HepG2 (cell line): ENCODE measurements at regions not wholly inside any gene's neighbourhood (a gene's known extent, or its start where the extent isn't known, plus 50 kb on each side); places are given as distances from the start of the nearest gene placed in this dataset.
"Not testable (repeated sequence)": the region's sequence is repeated elsewhere in the genome, so short reads cannot be mapped to it uniquely, and the experiment has no call there.

Experiments
- ATAC-seq: fragments of 200-7000 bp; cut with Tn5 transposase; 3 replicates; pipeline ENCODE4 v1.9.1; 2020; ENCODE audit warnings: mild to moderate bottlenecking, moderate library complexity
- BruUV-seq: library from RNA; stranded (reverse); fragments of 400-500 nt; replicated peaks from 2 replicates; lab custom pipeline; 2021; lab: Mats Ljungman, UMichigan
- CTCF ChIA-PET: fragments of 300-600 bp; formaldehyde crosslinking; extraction: SDS; loops from one replicate; lab custom pipeline; 2021; ENCODE audit warnings: low total read pairs, inconsistent platforms, low intra/inter-chr PET ratio; lab: Yijun Ruan, JAX
- POLR2A ChIA-PET: fragments of 350-600 bp; sonication (Branson Sonifier 250); formaldehyde crosslinking; loops from one replicate; lab custom pipeline; 2020; ENCODE audit warnings: antibody characterized with exemption, inconsistent platforms; lab: Yijun Ruan, JAX
- DNase-seq: peaks from one replicate; pipeline ENCODE4 v3.0.0-alpha.2; 2015; ENCODE audit warnings: low spot score
- FAIRE-seq: peaks from 3 replicates; lab custom pipeline; 2011; peaks lifted over from hg19 to GRCh38; lab: Jason Lieb, UNC
- H2AFZ ChIP-seq: one replicate; pipeline ENCODE4 v1.6.1; 2011; ENCODE audit warnings: low read length, inconsistent platforms
- H3K27ac ChIP-seq: fragments of 300-600 bp; 3 replicates; pipeline ENCODE4 v1.8.0; 2011; ENCODE audit warnings: mixed run types, mild to moderate bottlenecking, mixed read lengths, low read length, inconsistent platforms; ENCODE audit not compliant: insufficient read depth; ENCODE audit errors: extremely low read length
- H3K27me3 ChIP-seq, 2 experiments: fragments of 200-600 bp in 1 of 2; 2 replicates in 1 of 2; 3 replicates in 1 of 2; pipeline versions ENCODE4 v1.6.0 to v1.8.0; 2011; ENCODE audit warnings: low read length in 2 of 2, mild to moderate bottlenecking in 2 of 2, moderate library complexity in 2 of 2, inconsistent platforms in 1 of 2; ENCODE audit not compliant: insufficient read depth in 2 of 2, control insufficient read depth in 1 of 2
- H3K36me3 ChIP-seq, 2 experiments: fragments of 200-600 bp in 1 of 2; replicated peaks in 1 of 2; 2 replicates in 1 of 2; 3 replicates in 1 of 2; pipeline versions ENCODE4 v1.5.1 to v1.8.0; 2011; ENCODE audit warnings: low read length in 2 of 2, inconsistent platforms in 1 of 2; ENCODE audit not compliant: insufficient read depth in 2 of 2, control insufficient read depth in 1 of 2
- H3K4me1 ChIP-seq: 2 replicates; pipeline ENCODE4 v1.5.1; 2012; ENCODE audit warnings: low read length, inconsistent platforms; ENCODE audit not compliant: insufficient read depth
- H3K4me2 ChIP-seq: 2 replicates; pipeline ENCODE4 v1.6.0; 2011; ENCODE audit warnings: low read depth, low read length, inconsistent platforms
- H3K4me3 ChIP-seq, 3 experiments: fragments of 200-600 bp in 1 of 3; sonication (generic), shearing (Covaris generic) in 1 of 3; replicated peaks in 1 of 3; 2 replicates each; pipeline ENCODE4 v1.5.1; 2011 to 2016; ENCODE audit warnings: low read length in 3 of 3, inconsistent platforms in 2 of 3, low read depth in 2 of 3, mild to moderate bottlenecking in 2 of 3, control low read depth in 1 of 3, mixed read lengths in 1 of 3; ENCODE audit not compliant: insufficient read depth in 1 of 3
- H3K79me2 ChIP-seq: one replicate; pipeline ENCODE4 v1.6.1; 2011; ENCODE audit warnings: low read length, inconsistent platforms; ENCODE audit not compliant: insufficient read depth
- H3K9ac ChIP-seq: 2 replicates; pipeline ENCODE4 v1.6.0; 2011; ENCODE audit warnings: mild to moderate bottlenecking, low read depth, low read length, inconsistent platforms; ENCODE audit not compliant: insufficient read depth
- H3K9me3 ChIP-seq: 2 replicates; pipeline ENCODE4 v1.5.1; 2012; ENCODE audit warnings: mild to moderate bottlenecking, low read length
- H4K20me1 ChIP-seq: 2 replicates; pipeline ENCODE4 v1.6.0; 2011; ENCODE audit warnings: inconsistent platforms, mild to moderate bottlenecking, low read length, moderate library complexity; ENCODE audit not compliant: insufficient read depth
- ARNT ChIP-seq: fragments of 450-650 bp; IDR thresholded peaks from 2 replicates; pipeline ENCODE4 v1.6.1; 2017
- BRCA1 ChIP-seq: sonication (generic); formaldehyde crosslinking; IDR thresholded peaks from 2 replicates; pipeline ENCODE4 v1.4.0; 2020; ENCODE audit warnings: missing genetic modification reagents
- CEBPB ChIP-seq: IDR thresholded peaks from 2 replicates; pipeline ENCODE4 v1.6.1; 2011; ENCODE audit warnings: low read depth, low read length, improper control_type of control experiment, borderline replicate concordance
- CHD4 ChIP-seq: fragments of 200-600 bp; sonication (generic); IDR thresholded peaks from 2 replicates; pipeline ENCODE4 v1.7.0; 2017; ENCODE audit warnings: mild to moderate bottlenecking, low read length, borderline replicate concordance
- HOXD1 ChIP-seq: sonication (generic); formaldehyde crosslinking; IDR thresholded peaks from 2 replicates; pipeline ENCODE4 v1.5.0; 2020; ENCODE audit warnings: missing genetic modification reagents
- KDM2A ChIP-seq: sonication (generic); formaldehyde crosslinking; IDR thresholded peaks from 2 replicates; pipeline ENCODE4 v1.4.0; 2020; ENCODE audit warnings: low read depth, missing genetic modification reagents, borderline replicate concordance
- MIER3 ChIP-seq: IDR thresholded peaks from 2 replicates; pipeline ENCODE4 v1.6.1; 2016; ENCODE audit warnings: missing compliant biosample characterization, borderline replicate concordance
- REPIN1 ChIP-seq: sonication (generic); formaldehyde crosslinking; IDR thresholded peaks from 2 replicates; pipeline ENCODE4 v1.8.0; 2022; ENCODE audit warnings: missing genetic modification reagents, low read depth, mild to moderate bottlenecking, borderline replicate concordance
- WIZ ChIP-seq: sonication (generic); formaldehyde crosslinking; IDR thresholded peaks from 2 replicates; pipeline ENCODE4 v1.5.1; 2020; ENCODE audit warnings: mild to moderate bottlenecking, missing genetic modification reagents
- ZFX ChIP-seq: sonication (generic); formaldehyde crosslinking; IDR thresholded peaks from 2 replicates; pipeline ENCODE4 v1.4.0; 2020; ENCODE audit warnings: mild to moderate bottlenecking, low read depth, missing genetic modification reagents, moderate library complexity
- ZNF451 ChIP-seq: sonication (generic); formaldehyde crosslinking; IDR thresholded peaks from 2 replicates; pipeline ENCODE4 v1.5.0; 2020; ENCODE audit warnings: mild to moderate bottlenecking, missing genetic modification reagents
- ZSCAN25 ChIP-seq: sonication (generic); formaldehyde crosslinking; IDR thresholded peaks from 2 replicates; pipeline ENCODE4 v1.8.0; 2022; ENCODE audit warnings: mild to moderate bottlenecking, missing genetic modification reagents
- WGBS: methylation state at CpG from one replicate; pipeline ENCODE4 v1.1.6; 2017; ENCODE audit warnings: low lambda C conversion rate; 5-methylcytosine and 5-hydroxymethylcytosine counted together
- in situ Hi-C: cut with HindIII; loops from 2 replicates; pipeline ENCODE4 v1.10.0; 2017; ENCODE audit warnings: low pct_unique_long_range_greater_than_20kb; ENCODE audit not compliant: extremely low pct_ligation_motif_present
- intact Hi-C: fragments of 100-400 bp; cut with micrococcal nuclease; formaldehyde crosslinking; loops from one replicate; pipeline ENCODE4 v1.10.0; 2022; ENCODE audit not compliant: unreplicated experiment

GRCh38 chr15:79570004-79570403 is 137.9 kb downstream of the MINAR1 start:
- Histone ChIP-seq H4K20me1 (no peaks in the 10 kb centered on the region), H3K36me3 (no peaks in the 10 kb centered on the region), H3K9ac (no peak overlapping the region), H3K79me2 (no peaks in the 10 kb centered on the region), H3K4me1 (no peaks in the 10 kb centered on the region), H3K4me3 (no peak overlapping the region), H3K27ac (no peak overlapping the region), H2AFZ (no peak overlapping the region), H3K9me3 (no peaks in the 10 kb centered on the region), H3K27me3 (no peaks in the 10 kb centered on the region; a peak in 1 of 5 replicates), H3K4me2 (no peak overlapping the region)
- in situ Hi-C loops (no loop called here), intact Hi-C loops (no loop called here)
- ChIA-PET CTCF (no interaction called here), POLR2A (no interaction called here)
- TF ChIP-seq REPIN1 (CRISPR knock-in tag) = no peak
- TF ChIP-seq ZNF451 = no peak
- TF ChIP-seq ZSCAN25 (CRISPR knock-in tag) = no peak
- no peak for TF ChIP-seq MIER3 (CRISPR knock-in tag)
- no peak for TF ChIP-seq CEBPB
- TF ChIP-seq KDM2A (CRISPR knock-in tag) = no peak
- no peak for TF ChIP-seq BRCA1
- WGBS = 0% methylated on average over 2 of the region's 2 CpGs
- no peak for ATAC-seq
- FAIRE-seq = no peak
- no peak for DNase-seq
- no TSS peak for BruUV-seq

GRCh38 chr15:79572691-79573404 is 140.7 kb downstream of the MINAR1 start:
- no TSS peak for BruUV-seq
- no peak for FAIRE-seq
- Histone ChIP-seq H3K4me2 (no peak overlapping the region), H3K4me1 (no peaks in the 10 kb centered on the region), H3K36me3 (no peaks in the 10 kb centered on the region), H3K9ac (no peak overlapping the region), H3K27me3 (no peaks in the 10 kb centered on the region; a peak in 1 of 5 replicates), H3K4me3 (no peak overlapping the region), H3K9me3 (no peaks in the 10 kb centered on the region), H3K27ac (no peak overlapping the region), H3K79me2 (no peaks in the 10 kb centered on the region), H2AFZ (no peak overlapping the region), H4K20me1 (no peaks in the 10 kb centered on the region)
- no peak for ATAC-seq
- TF ChIP-seq HOXD1 (CRISPR knock-in tag) (no peak), ZFX (no peak), ARNT (no peak), CHD4 (no peak), WIZ (CRISPR knock-in tag) (no peak)
- ChIA-PET CTCF (no interaction called here), POLR2A (no interaction called here)
- 7% methylated on average over 5 of the region's 6 CpGs for WGBS
- DNase-seq = no peak
- in situ Hi-C loops (no loop called here), intact Hi-C loops (no loop called here)

GRCh38 chr15:79574431-79575273 is 142.5 kb downstream of the MINAR1 start:
- H4K20me1 ChIP-seq, H3K4me3 ChIP-seq, H3K4me2 ChIP-seq, H3K79me2 ChIP-seq, POLR2A ChIA-PET, in situ Hi-C loops, H3K9me3 ChIP-seq, FAIRE-seq, DNase-seq, intact Hi-C loops, H2AFZ ChIP-seq, H3K9ac ChIP-seq, H3K27me3 ChIP-seq, H3K27ac ChIP-seq, CTCF ChIA-PET, ATAC-seq, H3K4me1 ChIP-seq, BruUV-seq, H3K36me3 ChIP-seq: not testable (repeated sequence)
- WGBS = 38% methylated on average over 1 of the region's 2 CpGs
